Lower lobe of right lung (tissue), 2 donors: ENCODE measurements at regions not wholly inside any gene's neighbourhood (a gene's known extent, or its start where the extent isn't known, plus 50 kb on each side); places are given as distances from the start of the nearest gene placed in this dataset.

ENCODE experiments used
- ATAC-seq, 2 donors: fragments of 200-7000 bp; cut with Tn5 transposase; one replicate each; pipeline ENCODE4 v1.9.1; 2020 to 2022; ENCODE audit warnings: mild to moderate bottlenecking in 2 of 2, moderate library complexity in 2 of 2
- DNase-seq: peaks from one replicate; pipeline ENCODE4 v3.0.0-alpha.2; 2020
- H3K27ac ChIP-seq: fragments of 200-600 bp; one replicate; pipeline ENCODE4 v1.8.0; 2022
- H3K27me3 ChIP-seq: fragments of 200-600 bp; one replicate; pipeline ENCODE4 v1.8.0; 2022; ENCODE audit warnings: low read depth
- H3K36me3 ChIP-seq: fragments of 200-600 bp; one replicate; pipeline ENCODE4 v1.8.0; 2022; ENCODE audit warnings: mild to moderate bottlenecking
- H3K4me1 ChIP-seq: fragments of 200-600 bp; one replicate; pipeline ENCODE4 v1.8.0; 2022
- H3K4me3 ChIP-seq: fragments of 200-600 bp; one replicate; pipeline ENCODE4 v1.8.0; 2022; ENCODE audit warnings: mild to moderate bottlenecking
- H3K9me3 ChIP-seq: fragments of 200-600 bp; one replicate; pipeline ENCODE4 v1.8.0; 2022
- CTCF ChIP-seq: fragments of 200-600 bp; IDR thresholded peaks from one replicate; pipeline ENCODE4 v1.8.0; 2022; ENCODE audit warnings: antibody characterized with exemption, mild to moderate bottlenecking
- intact Hi-C: fragments of 100-400 bp; cut with DNase I; formaldehyde crosslinking; loops from one replicate; pipeline ENCODE4 v1.11.0; 2022
- donor health status: DM: no; HTN: yes; CAD: no; lungs with severe emphysema.

- peak; percentile 75 to 82 for ATAC-seq
Observed at GRCh38 chr2:136378712-136379595, 261.0 kb upstream of the CXCR4 start.

DNA sequence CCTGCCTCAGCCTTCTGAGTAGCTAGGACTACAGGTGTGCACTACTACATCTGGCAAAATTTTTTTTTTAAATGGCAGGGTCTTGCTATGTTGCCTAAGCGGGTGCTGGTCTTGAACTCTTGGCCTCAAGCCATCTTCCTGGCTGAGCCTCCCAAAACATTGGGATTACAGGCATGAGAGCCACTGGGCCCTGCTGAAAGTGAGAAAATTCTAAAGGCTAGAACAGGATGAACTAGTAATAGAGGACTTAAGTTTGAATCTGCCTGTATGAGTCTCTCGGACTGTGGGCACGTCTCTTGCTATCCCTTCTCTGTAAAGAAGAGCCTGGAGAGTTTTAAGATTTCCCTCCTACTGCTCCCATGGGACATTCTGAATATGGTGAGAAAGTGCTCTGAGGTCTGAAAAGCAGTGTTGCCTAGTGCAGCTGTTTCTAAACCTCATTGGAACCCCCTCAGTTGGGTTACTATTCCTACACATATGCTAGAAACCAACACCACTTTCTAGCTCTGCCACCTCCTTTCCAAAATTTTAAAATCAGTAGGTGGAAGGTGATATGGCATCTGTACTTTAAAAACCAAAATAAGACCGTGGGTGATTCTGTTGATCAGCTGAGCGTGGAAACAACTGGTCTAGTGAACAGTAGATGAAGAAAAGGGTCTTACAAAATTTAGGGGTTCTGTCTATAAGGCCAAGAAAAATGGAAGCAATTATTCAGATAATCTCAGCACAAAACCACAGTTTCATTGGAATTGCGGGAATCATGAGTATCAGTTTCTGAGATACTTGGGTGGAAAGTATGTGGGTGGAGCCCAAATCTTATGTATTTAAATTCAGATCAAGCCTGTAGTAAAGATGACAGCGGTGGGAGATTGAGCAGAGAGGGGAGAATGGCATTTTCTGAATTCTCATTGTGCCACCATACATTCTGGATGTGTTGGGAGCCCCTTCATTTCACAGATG, 259.8 kb upstream of the CXCR4 start:
- intact Hi-C loops: no loop called here
- no peak for TF ChIP-seq CTCF
- Histone ChIP-seq H3K4me1 (no peaks in the 10 kb centered on the region), H3K9me3 (no peaks in the 10 kb centered on the region), H3K27ac (no peak overlapping the region), H3K27me3 (no peaks in the 10 kb centered on the region), H3K4me3 (no peak overlapping the region), H3K36me3 (no peaks in the 10 kb centered on the region)
- DNase-seq: no peak
- ATAC-seq: no peak

More at GRCh38 chr2:136378712-136379595, 261.0 kb upstream of the CXCR4 start:
- Histone ChIP-seq H3K27ac (no peak overlapping the region), H3K4me1 (no peaks in the 10 kb centered on the region), H3K4me3 (no peak overlapping the region), H3K9me3 (no peaks in the 10 kb centered on the region), H3K27me3 (no peaks in the 10 kb centered on the region), H3K36me3 (no peaks in the 10 kb centered on the region)
- intact Hi-C loops: no loop called here
- TF ChIP-seq CTCF: peak; percentile 70
- DNase-seq: no peak

DNA sequence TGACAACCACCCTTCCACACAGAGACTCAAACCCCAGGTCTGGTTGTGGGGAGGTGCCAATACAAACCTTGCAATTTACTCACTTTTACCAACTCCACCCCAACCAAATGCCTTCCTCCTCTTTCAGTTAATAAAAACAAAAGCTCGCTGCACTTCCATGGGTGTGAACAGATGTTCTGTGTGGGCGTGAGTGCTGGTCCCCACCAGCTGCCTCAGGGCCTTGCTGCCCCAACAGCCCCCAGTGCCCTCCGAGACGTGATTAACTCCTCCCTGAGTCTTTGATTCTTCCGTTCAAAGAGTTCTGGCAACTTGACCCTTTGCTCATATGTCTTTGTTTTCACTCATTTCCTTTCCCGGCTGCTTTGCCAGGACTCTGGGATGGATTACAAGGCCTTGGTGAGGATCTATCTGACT, 258.9 kb upstream of the CXCR4 start:
- Histone ChIP-seq H3K4me3 (no peak overlapping the region), H3K27ac (no peak overlapping the region), H3K4me1 (no peaks in the 10 kb centered on the region), H3K36me3 (no peaks in the 10 kb centered on the region), H3K9me3 (no peaks in the 10 kb centered on the region), H3K27me3 (no peaks in the 10 kb centered on the region)
- no peak for ATAC-seq
- no peak for TF ChIP-seq CTCF
- intact Hi-C loops: no loop called here
- no peak for DNase-seq

GRCh38 chr2:136376211-136376610, 258.3 kb upstream of the CXCR4 start:
- H3K27ac ChIP-seq: no peak overlapping the region
- no peaks in the 10 kb centered on the region for H3K36me3 ChIP-seq
- no peak for ATAC-seq
- H3K27me3 ChIP-seq: no peaks in the 10 kb centered on the region
- intact Hi-C loops: no loop called here
- DNase-seq: no peak
- no peak overlapping the region for H3K4me3 ChIP-seq
- no peak for TF ChIP-seq CTCF
- no peaks in the 10 kb centered on the region for H3K4me1 ChIP-seq
- H3K9me3 ChIP-seq: no peaks in the 10 kb centered on the region

GRCh38 chr2:136375017-136375901, 257.3 kb upstream of the CXCR4 start:
- Histone ChIP-seq H3K4me1 (no peaks in the 10 kb centered on the region), H3K27ac (no peak overlapping the region), H3K27me3 (no peaks in the 10 kb centered on the region), H3K9me3 (no peaks in the 10 kb centered on the region), H3K4me3 (no peak overlapping the region), H3K36me3 (no peaks in the 10 kb centered on the region)
- ATAC-seq (no peak), DNase-seq (no peak)
- intact Hi-C loops: no loop called here
- no peak for TF ChIP-seq CTCF
